ENCODE measurements at regions not wholly inside any gene's neighbourhood (a gene's known extent, or its start where the extent isn't known, plus 50 kb on each side); places are given as distances from the start of the nearest gene placed in this dataset.

- TF ChIP-seq CTCF (IDR thresholded peaks at IDR 0.05; ENCODE audit: insufficient read depth, low read depth, low read length) = no peak
- no peak for TF ChIP-seq EZH2 (IDR thresholded peaks at IDR 0.05; ENCODE audit: insufficient read depth, low read length)
These were observed 1121.7 kb upstream of the CELF2 start for GRCh38 chr10:9895981-9896380.
